PC-9 (cell line): ENCODE measurements at regions not wholly inside any gene's neighbourhood (a gene's known extent, or its start where the extent isn't known, plus 50 kb on each side); places are given as distances from the start of the nearest gene placed in this dataset.

Experiments
- EZH2 ChIP-seq: fragments of 200-600 bp; sonication (generic); IDR thresholded peaks from 2 replicates; pipeline ENCODE4 v1.8.0; 2017; ENCODE audit warnings: antibody characterized with exemption, low read depth
- TF ChIP-seq, protein P1 (sequence below): fragments of 200-600 bp; sonication (generic); conservative IDR thresholded peaks from 2 replicates; pipeline ENCODE4 v1.6.1; 2017; ENCODE audit warnings: mixed run types, antibody characterized with exemption, mild to moderate bottlenecking, moderate library complexity

GRCh38 chr1:67941746-67942145 is 108.5 kb upstream of the GNG12 start:
- TF ChIP-seq, protein P1, sequence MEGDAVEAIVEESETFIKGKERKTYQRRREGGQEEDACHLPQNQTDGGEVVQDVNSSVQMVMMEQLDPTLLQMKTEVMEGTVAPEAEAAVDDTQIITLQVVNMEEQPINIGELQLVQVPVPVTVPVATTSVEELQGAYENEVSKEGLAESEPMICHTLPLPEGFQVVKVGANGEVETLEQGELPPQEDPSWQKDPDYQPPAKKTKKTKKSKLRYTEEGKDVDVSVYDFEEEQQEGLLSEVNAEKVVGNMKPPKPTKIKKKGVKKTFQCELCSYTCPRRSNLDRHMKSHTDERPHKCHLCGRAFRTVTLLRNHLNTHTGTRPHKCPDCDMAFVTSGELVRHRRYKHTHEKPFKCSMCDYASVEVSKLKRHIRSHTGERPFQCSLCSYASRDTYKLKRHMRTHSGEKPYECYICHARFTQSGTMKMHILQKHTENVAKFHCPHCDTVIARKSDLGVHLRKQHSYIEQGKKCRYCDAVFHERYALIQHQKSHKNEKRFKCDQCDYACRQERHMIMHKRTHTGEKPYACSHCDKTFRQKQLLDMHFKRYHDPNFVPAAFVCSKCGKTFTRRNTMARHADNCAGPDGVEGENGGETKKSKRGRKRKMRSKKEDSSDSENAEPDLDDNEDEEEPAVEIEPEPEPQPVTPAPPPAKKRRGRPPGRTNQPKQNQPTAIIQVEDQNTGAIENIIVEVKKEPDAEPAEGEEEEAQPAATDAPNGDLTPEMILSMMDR = no peak
- TF ChIP-seq EZH2 = no peak
